ENCODE measurements at regions not wholly inside any gene's neighbourhood (a gene's known extent, or its start where the extent isn't known, plus 50 kb on each side); places are given as distances from the start of the nearest gene placed in this dataset.

GRCh38 chr2:19545507-19545906 is 187.1 kb upstream of the OSR1 start:
- no peaks in the 10 kb centered on the region for H3K36me3 ChIP-seq (ENCODE audit: insufficient read depth, low read depth, low read length)
- H3K27me3 ChIP-seq (ENCODE audit: insufficient read depth, low read length): no peaks in the 10 kb centered on the region
- H3K4me3 ChIP-seq (ENCODE audit: low read length): no peak overlapping the region
- H3K9ac ChIP-seq (ENCODE audit: low read depth, low read length): no peak overlapping the region
- H3K9me3 ChIP-seq (ENCODE audit: insufficient read depth, low read depth, low read length): no peaks in the 10 kb centered on the region
- H3K4me1 ChIP-seq (ENCODE audit: insufficient read depth, low read length): no peaks in the 10 kb centered on the region
- H3K27ac ChIP-seq (ENCODE audit: low read length): no peak overlapping the region

- no peak overlapping the region for H3K9ac ChIP-seq (ENCODE audit: low read depth, low read length)
- no peak overlapping the region for H3K4me3 ChIP-seq (ENCODE audit: low read length)
- H3K9me3 ChIP-seq (ENCODE audit: insufficient read depth, low read depth, low read length): no peaks in the 10 kb centered on the region
- no peaks in the 10 kb centered on the region for H3K4me1 ChIP-seq (ENCODE audit: insufficient read depth, low read length)
- no peak overlapping the region for H3K27ac ChIP-seq (ENCODE audit: low read length)
- H3K36me3 ChIP-seq (ENCODE audit: insufficient read depth, low read depth, low read length): no peaks in the 10 kb centered on the region
- H3K27me3 ChIP-seq (ENCODE audit: insufficient read depth, low read length): no peaks in the 10 kb centered on the region
These were observed 185.4 kb upstream of the OSR1 start for GRCh38 chr2:19543663-19544383.

- Histone ChIP-seq H3K9ac (ENCODE audit: low read depth, low read length) (no peak overlapping the region), H3K27ac (ENCODE audit: low read length) (no peak overlapping the region), H3K9me3 (ENCODE audit: insufficient read depth, low read depth, low read length) (no peaks in the 10 kb centered on the region), H3K27me3 (ENCODE audit: insufficient read depth, low read length) (no peaks in the 10 kb centered on the region), H3K36me3 (ENCODE audit: insufficient read depth, low read depth, low read length) (no peaks in the 10 kb centered on the region), H3K4me3 (ENCODE audit: low read length) (no peak overlapping the region), H3K4me1 (ENCODE audit: insufficient read depth, low read length) (no peaks in the 10 kb centered on the region)
These were observed 184.6 kb upstream of the OSR1 start for GRCh38 chr2:19542796-19543662.

DNA sequence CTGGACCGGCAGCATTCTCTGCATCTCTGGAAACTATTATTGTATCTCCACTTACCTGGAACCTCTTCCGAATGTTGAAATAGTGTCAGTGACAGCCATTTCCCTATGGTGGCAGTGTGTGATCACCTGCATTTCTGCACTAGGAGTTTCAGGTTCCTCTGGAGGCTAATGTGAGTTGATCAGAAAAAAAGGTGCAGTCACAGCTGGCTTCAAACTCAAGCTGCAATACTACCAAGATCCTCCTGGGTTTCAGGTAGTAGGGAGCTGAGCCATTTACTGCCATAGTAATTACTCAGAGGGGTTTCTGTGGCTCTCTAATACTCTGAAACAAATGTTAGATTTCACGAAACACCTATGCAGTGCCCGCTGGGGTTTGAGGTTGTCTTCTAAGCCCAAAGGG is 183.5 kb upstream of the OSR1 start:
- no peaks in the 10 kb centered on the region for H3K36me3 ChIP-seq (ENCODE audit: insufficient read depth, low read depth, low read length)
- no peak overlapping the region for H3K27ac ChIP-seq (ENCODE audit: low read length)
- H3K4me1 ChIP-seq (ENCODE audit: insufficient read depth, low read length): no peaks in the 10 kb centered on the region
- no peaks in the 10 kb centered on the region for H3K27me3 ChIP-seq (ENCODE audit: insufficient read depth, low read length)
- no peak overlapping the region for H3K4me3 ChIP-seq (ENCODE audit: low read length)
- no peak overlapping the region for H3K9ac ChIP-seq (ENCODE audit: low read depth, low read length)
- H3K9me3 ChIP-seq (ENCODE audit: insufficient read depth, low read depth, low read length): no peaks in the 10 kb centered on the region

- no peaks in the 10 kb centered on the region for H3K27me3 ChIP-seq (ENCODE audit: insufficient read depth, low read length)
- H3K27ac ChIP-seq (ENCODE audit: low read length): no peak overlapping the region
- H3K36me3 ChIP-seq (ENCODE audit: insufficient read depth, low read depth, low read length): no peaks in the 10 kb centered on the region
- no peak overlapping the region for H3K9ac ChIP-seq (ENCODE audit: low read depth, low read length)
- H3K9me3 ChIP-seq (ENCODE audit: insufficient read depth, low read depth, low read length): no peaks in the 10 kb centered on the region
- no peaks in the 10 kb centered on the region for H3K4me1 ChIP-seq (ENCODE audit: insufficient read depth, low read length)
- H3K4me3 ChIP-seq (ENCODE audit: low read length): no peak overlapping the region
These were observed 182.5 kb upstream of the OSR1 start for GRCh38 chr2:19540739-19541525.

DNA sequence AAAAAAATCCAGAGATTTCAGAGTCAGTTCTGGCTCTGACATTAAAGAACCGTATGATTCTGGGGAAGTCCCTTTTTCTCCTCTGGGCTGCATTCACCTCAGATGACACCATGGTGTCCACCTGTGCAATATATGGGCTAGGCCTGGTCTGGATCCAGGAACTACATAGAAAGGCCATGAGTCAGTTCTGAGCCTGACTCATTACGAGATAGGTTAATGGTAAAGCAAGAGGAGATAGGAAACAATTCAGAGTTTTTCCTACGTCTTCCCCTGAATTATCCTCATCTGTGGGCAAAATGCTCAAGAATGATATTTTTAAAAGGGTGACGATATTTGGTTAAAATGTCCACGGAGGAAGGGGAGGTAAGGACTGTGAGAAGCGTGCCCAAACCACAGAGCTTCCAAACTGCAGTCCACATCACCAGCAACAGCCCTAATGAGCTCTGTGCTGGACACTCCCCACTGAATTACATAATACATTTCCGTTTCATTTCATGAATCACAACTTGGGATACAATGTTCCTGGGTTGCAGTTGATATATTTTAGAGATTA is 180.1 kb upstream of the OSR1 start:
- no peaks in the 10 kb centered on the region for H3K36me3 ChIP-seq (ENCODE audit: insufficient read depth, low read depth, low read length)
- no peak overlapping the region for H3K4me3 ChIP-seq (ENCODE audit: low read length)
- no peaks in the 10 kb centered on the region for H3K4me1 ChIP-seq (ENCODE audit: insufficient read depth, low read length)
- H3K27me3 ChIP-seq (ENCODE audit: insufficient read depth, low read length): no peaks in the 10 kb centered on the region
- H3K27ac ChIP-seq (ENCODE audit: low read length): no peak overlapping the region
- H3K9ac ChIP-seq (ENCODE audit: low read depth, low read length): no peak overlapping the region
- no peaks in the 10 kb centered on the region for H3K9me3 ChIP-seq (ENCODE audit: insufficient read depth, low read depth, low read length)

DNA sequence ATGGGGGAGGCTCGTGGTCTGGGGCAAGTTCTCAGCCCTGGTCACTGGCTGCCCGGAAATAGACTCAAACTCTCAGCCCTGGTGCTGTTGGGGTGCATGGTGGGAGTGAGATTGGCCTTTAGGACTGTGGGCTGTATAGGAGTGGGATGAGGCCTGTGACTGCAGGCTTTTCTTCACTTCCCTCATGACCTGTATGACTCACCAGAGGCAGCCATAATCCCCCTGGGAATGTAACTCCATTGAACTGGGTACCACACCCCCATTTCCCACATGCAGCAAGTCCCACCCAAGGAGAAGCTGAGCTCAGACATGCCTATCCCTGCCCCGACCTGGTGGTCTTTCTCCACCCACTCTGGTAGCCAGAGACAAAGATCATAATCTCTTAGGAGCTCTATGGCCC is 177.7 kb upstream of the OSR1 start:
- H3K27ac ChIP-seq (ENCODE audit: low read length): no peak overlapping the region
- no peaks in the 10 kb centered on the region for H3K4me1 ChIP-seq (ENCODE audit: insufficient read depth, low read length)
- H3K9ac ChIP-seq (ENCODE audit: low read depth, low read length): no peak overlapping the region
- no peaks in the 10 kb centered on the region for H3K9me3 ChIP-seq (ENCODE audit: insufficient read depth, low read depth, low read length)
- H3K36me3 ChIP-seq (ENCODE audit: insufficient read depth, low read depth, low read length): no peaks in the 10 kb centered on the region
- H3K4me3 ChIP-seq (ENCODE audit: low read length): no peak overlapping the region
- H3K27me3 ChIP-seq (ENCODE audit: insufficient read depth, low read length): no peaks in the 10 kb centered on the region

GRCh38 chr2:19532547-19533196 is 174.2 kb upstream of the OSR1 start:
- Histone ChIP-seq H3K4me1 (ENCODE audit: insufficient read depth, low read length) (no peaks in the 10 kb centered on the region), H3K4me3 (ENCODE audit: low read length) (no peak overlapping the region), H3K27me3 (ENCODE audit: insufficient read depth, low read length) (no peaks in the 10 kb centered on the region), H3K36me3 (ENCODE audit: insufficient read depth, low read depth, low read length) (no peaks in the 10 kb centered on the region), H3K9me3 (ENCODE audit: insufficient read depth, low read depth, low read length) (no peaks in the 10 kb centered on the region), H3K27ac (ENCODE audit: low read length) (no peak overlapping the region), H3K9ac (ENCODE audit: low read depth, low read length) (no peak overlapping the region)

DNA sequence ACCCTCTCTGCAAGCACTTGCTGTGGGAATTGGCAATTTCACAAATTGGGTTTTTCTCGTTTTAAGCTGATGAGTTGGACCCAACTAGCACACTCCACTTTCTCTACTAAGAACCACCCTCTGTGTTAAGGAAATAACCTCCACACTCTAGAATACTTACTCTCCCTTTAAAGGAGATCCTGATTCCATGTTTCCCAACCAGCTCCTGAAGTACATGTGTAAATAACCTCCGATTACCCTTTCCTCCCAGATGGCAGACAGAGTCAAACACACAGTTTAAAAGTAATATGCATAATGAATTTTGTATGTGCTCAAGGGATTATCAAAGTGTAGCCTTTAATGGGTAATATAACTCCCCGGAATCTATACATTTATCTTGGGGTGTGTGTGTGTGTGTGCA is 171.3 kb upstream of the OSR1 start:
- Histone ChIP-seq H3K27ac (ENCODE audit: low read length) (no peak overlapping the region), H3K27me3 (ENCODE audit: insufficient read depth, low read length) (no peaks in the 10 kb centered on the region), H3K36me3 (ENCODE audit: insufficient read depth, low read depth, low read length) (no peaks in the 10 kb centered on the region), H3K4me1 (ENCODE audit: insufficient read depth, low read length) (no peaks in the 10 kb centered on the region), H3K4me3 (ENCODE audit: low read length) (no peak overlapping the region), H3K9ac (ENCODE audit: low read depth, low read length) (no peak overlapping the region), H3K9me3 (ENCODE audit: insufficient read depth, low read depth, low read length) (no peaks in the 10 kb centered on the region)

GRCh38 chr2:19527771-19528170 is 169.3 kb upstream of the OSR1 start:
- Histone ChIP-seq H3K4me1 (ENCODE audit: insufficient read depth, low read length) (no peaks in the 10 kb centered on the region), H3K27me3 (ENCODE audit: insufficient read depth, low read length) (no peaks in the 10 kb centered on the region), H3K9me3 (ENCODE audit: insufficient read depth, low read depth, low read length) (no peaks in the 10 kb centered on the region), H3K27ac (ENCODE audit: low read length) (no peak overlapping the region), H3K4me3 (ENCODE audit: low read length) (no peak overlapping the region), H3K9ac (ENCODE audit: low read depth, low read length) (no peak overlapping the region), H3K36me3 (ENCODE audit: insufficient read depth, low read depth, low read length) (no peaks in the 10 kb centered on the region)

- no peaks in the 10 kb centered on the region for H3K36me3 ChIP-seq (ENCODE audit: insufficient read depth, low read depth, low read length)
These were observed 166.9 kb upstream of the OSR1 start for GRCh38 chr2:19525313-19525712.

More at GRCh38 chr2:19525313-19525712, 166.9 kb upstream of the OSR1 start:
- no peaks in the 10 kb centered on the region for H3K9me3 ChIP-seq (ENCODE audit: insufficient read depth, low read depth, low read length)
- no peak overlapping the region for H3K27ac ChIP-seq (ENCODE audit: low read length)
- H3K4me3 ChIP-seq (ENCODE audit: low read length): no peak overlapping the region
- no peaks in the 10 kb centered on the region for H3K27me3 ChIP-seq (ENCODE audit: insufficient read depth, low read length)
- no peaks in the 10 kb centered on the region for H3K4me1 ChIP-seq (ENCODE audit: insufficient read depth, low read length)
- no peak overlapping the region for H3K9ac ChIP-seq (ENCODE audit: low read depth, low read length)
